HFFc6 (cell line): ENCODE measurements at regions not wholly inside any gene's neighbourhood (a gene's known extent, or its start where the extent isn't known, plus 50 kb on each side); places are given as distances from the start of the nearest gene placed in this dataset.

ENCODE experiments used
- DNase-seq: peaks from one replicate; pipeline ENCODE4 v3.0.0-alpha.2; 2018
- H3K27ac Mint-ChIP-seq: 2 replicates; pipeline ENCODE4 v1.8.0; 2020; ENCODE audit warnings: mild to moderate bottlenecking, mixed read lengths
- H3K27me3 Mint-ChIP-seq: 2 replicates; pipeline ENCODE4 v1.8.0; 2021; ENCODE audit warnings: mild to moderate bottlenecking, moderate library complexity, mixed read lengths; ENCODE audit not compliant: insufficient read depth
- H3K36me3 Mint-ChIP-seq: 2 replicates; pipeline ENCODE4 v1.8.0; 2021; ENCODE audit warnings: low read depth, mixed read lengths
- H3K4me1 Mint-ChIP-seq: 2 replicates; pipeline ENCODE4 v1.8.0; 2020; ENCODE audit warnings: low read depth, mixed read lengths
- H3K4me3 Mint-ChIP-seq: 2 replicates; pipeline ENCODE4 v1.8.0; 2020; ENCODE audit warnings: mild to moderate bottlenecking, moderate library complexity, mixed read lengths
- H3K9me3 Mint-ChIP-seq: 2 replicates; pipeline ENCODE4 v1.8.0; 2020; ENCODE audit warnings: mild to moderate bottlenecking, mixed read lengths
- TF ChIP-seq, protein P1 (sequence below): fragments of 200-600 bp; sonication (generic); IDR thresholded peaks from 2 replicates; pipeline ENCODE4 v1.5.0; 2021; ENCODE audit warnings: antibody characterized with exemption, mild to moderate bottlenecking

DNA sequence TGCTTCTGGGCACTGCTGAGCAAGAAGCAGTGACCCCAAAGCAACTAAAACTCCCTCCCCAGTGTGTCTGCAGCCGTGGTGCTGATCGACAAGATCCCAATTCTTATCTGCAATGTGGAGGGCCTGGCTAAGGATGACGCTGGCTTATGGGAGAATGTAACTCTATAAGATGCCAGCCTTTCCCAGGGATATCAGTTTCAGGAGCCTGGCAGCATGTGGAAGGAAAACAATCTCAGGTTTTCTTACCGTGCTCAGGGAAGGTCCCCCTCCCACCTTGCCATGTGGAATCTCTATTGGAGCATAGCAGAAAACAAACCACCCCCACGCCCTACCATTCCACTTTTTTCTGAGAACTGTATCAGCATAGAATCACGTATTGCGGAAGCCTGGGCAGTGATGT, 87.7 kb upstream of the PTPN3 start:
- no peak overlapping the region for H3K4me3 Mint-ChIP-seq
- H3K4me1 Mint-ChIP-seq = no peaks in the 10 kb centered on the region
- DNase-seq = no peak
- TF ChIP-seq, protein P1, sequence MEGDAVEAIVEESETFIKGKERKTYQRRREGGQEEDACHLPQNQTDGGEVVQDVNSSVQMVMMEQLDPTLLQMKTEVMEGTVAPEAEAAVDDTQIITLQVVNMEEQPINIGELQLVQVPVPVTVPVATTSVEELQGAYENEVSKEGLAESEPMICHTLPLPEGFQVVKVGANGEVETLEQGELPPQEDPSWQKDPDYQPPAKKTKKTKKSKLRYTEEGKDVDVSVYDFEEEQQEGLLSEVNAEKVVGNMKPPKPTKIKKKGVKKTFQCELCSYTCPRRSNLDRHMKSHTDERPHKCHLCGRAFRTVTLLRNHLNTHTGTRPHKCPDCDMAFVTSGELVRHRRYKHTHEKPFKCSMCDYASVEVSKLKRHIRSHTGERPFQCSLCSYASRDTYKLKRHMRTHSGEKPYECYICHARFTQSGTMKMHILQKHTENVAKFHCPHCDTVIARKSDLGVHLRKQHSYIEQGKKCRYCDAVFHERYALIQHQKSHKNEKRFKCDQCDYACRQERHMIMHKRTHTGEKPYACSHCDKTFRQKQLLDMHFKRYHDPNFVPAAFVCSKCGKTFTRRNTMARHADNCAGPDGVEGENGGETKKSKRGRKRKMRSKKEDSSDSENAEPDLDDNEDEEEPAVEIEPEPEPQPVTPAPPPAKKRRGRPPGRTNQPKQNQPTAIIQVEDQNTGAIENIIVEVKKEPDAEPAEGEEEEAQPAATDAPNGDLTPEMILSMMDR = no peak
- no peaks in the 10 kb centered on the region; the same call in 1 of the 2 replicates for H3K9me3 Mint-ChIP-seq
- peaks cover 4% of the 10 kb centered on the region for H3K27me3 Mint-ChIP-seq
- H3K27ac Mint-ChIP-seq = no peak overlapping the region
- H3K36me3 Mint-ChIP-seq = no peaks in the 10 kb centered on the region

DNA sequence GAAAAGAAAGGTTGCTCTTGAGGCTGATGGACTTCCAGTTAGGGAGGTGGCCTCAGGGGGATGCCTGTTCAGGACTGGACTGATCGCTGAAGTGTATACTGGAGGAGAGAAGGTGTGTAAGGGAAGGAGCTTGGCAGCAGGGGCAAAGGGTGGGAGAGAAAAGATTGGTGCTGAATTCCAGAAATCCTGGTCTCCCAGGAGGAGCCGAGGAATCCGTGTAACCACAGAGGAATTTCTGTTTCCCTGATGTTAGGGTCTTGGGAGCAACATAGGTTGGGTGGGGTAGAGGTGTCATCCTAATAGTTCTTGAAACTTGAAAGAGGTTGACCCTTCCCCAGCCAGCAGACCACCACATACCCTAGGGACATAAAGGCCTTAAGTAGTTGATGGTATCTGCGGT, 88.9 kb upstream of the PTPN3 start:
- H3K36me3 Mint-ChIP-seq = no peaks in the 10 kb centered on the region
- H3K9me3 Mint-ChIP-seq = no peaks in the 10 kb centered on the region; the same call in 1 of the 2 replicates
- H3K27me3 Mint-ChIP-seq = peaks cover 4% of the 10 kb centered on the region
- no peaks in the 10 kb centered on the region for H3K4me1 Mint-ChIP-seq
- H3K27ac Mint-ChIP-seq = no peak overlapping the region
- TF ChIP-seq, protein P1 = no peak
- H3K4me3 Mint-ChIP-seq = no peak overlapping the region
- no peak for DNase-seq

DNA sequence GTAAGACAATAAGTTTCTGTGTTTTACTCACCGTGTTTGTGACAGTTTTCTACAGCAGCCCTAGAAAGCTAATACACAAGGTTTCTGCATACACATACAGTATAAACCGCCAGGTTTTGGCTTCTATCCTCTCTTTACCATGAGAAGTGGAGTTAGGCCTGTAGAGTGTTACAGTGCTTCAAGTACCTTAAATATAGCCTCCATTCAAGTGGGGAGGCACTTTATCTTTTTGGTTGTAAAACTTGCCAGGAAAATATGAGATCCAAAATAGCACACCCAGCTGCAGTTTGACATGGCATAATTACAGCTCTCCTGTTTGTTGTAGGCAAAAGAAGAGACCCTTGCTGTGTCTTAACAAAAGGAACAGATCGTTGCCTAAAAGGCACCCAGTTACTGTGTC, 90.3 kb upstream of the PTPN3 start:
- H3K27me3 Mint-ChIP-seq = peaks cover 7% of the 10 kb centered on the region
- H3K27ac Mint-ChIP-seq = no peak overlapping the region
- no peak for DNase-seq
- H3K36me3 Mint-ChIP-seq = no peaks in the 10 kb centered on the region
- H3K9me3 Mint-ChIP-seq = no peaks in the 10 kb centered on the region; the same call in 1 of the 2 replicates
- no peaks in the 10 kb centered on the region for H3K4me1 Mint-ChIP-seq
- TF ChIP-seq, protein P1 = no peak
- H3K4me3 Mint-ChIP-seq = no peak overlapping the region

DNA sequence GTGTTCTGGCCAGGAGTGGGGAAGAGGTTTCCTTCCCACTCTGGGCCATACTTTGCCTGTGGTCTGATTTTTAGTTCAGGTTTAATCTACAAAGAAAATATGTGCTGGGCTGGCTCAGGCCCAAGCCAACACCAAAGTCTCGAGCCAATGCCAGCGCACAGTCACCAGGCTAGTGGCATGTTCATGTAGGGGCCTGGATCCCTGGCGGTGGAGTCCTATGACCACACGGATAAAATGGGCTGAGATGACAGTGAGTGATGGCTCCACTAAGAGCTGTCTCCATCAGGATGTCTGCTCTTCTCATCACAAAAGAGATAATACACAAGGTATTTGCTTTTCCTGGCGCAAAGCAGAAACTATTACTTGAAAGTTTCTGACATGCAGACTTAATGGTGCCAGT, 92.9 kb upstream of the PTPN3 start:
- Mint-ChIP-seq H3K36me3 (no peaks in the 10 kb centered on the region), H3K9me3 (no peaks in the 10 kb centered on the region; the same call in 1 of the 2 replicates), H3K27me3 (peaks cover 18% of the 10 kb centered on the region), H3K27ac (no peak overlapping the region), H3K4me3 (no peak overlapping the region), H3K4me1 (no peaks in the 10 kb centered on the region)
- no peak for DNase-seq
- TF ChIP-seq, protein P1 = no peak

DNA sequence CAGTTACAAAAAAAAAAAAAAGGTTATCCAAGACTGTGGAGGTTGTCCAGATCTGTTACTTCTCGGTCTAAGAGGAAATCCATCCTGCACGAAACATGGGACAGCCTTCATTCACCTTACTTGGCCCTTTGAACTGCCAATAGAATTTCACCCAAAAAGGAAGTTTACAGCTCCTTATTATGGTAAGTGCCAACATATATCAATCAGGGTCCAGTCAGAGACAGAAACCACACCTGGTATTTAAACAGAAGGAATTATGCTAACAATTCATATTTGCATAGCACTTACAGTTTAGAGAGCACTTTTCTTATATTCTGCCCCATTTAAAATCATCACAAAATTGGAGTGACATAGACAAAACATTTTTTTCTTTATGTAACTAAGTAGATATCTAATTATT, 93.6 kb upstream of the PTPN3 start:
- no peaks in the 10 kb centered on the region for H3K36me3 Mint-ChIP-seq
- TF ChIP-seq, protein P1 = no peak
- H3K4me3 Mint-ChIP-seq = no peak overlapping the region
- H3K9me3 Mint-ChIP-seq = no peaks in the 10 kb centered on the region; the same call in 1 of the 2 replicates
- peaks cover 18% of the 10 kb centered on the region for H3K27me3 Mint-ChIP-seq
- no peak for DNase-seq
- no peaks in the 10 kb centered on the region for H3K4me1 Mint-ChIP-seq
- no peak overlapping the region for H3K27ac Mint-ChIP-seq

DNA sequence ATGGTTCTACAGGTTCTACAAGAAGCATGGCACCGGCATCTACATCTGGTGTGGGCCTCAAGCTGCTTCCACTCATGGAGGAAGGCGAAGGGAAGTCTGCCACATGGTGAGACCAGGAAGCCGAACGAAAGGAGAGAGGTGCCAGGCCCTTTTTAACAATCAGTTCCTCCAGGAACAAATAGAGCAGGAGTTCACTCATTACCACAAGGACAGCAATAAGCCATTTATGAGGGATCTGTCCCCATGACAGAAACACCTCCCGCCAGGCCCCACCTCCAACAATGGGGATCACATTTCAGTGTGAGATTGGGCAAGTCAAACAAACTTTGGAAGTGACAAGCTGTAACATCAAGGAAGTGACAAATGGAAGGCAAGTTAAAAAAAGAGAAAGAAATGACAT, 95.5 kb upstream of the PTPN3 start:
- Mint-ChIP-seq H3K4me3 (no peak overlapping the region), H3K9me3 (no peaks in the 10 kb centered on the region; the same call in 1 of the 2 replicates), H3K27ac (no peak overlapping the region), H3K36me3 (no peaks in the 10 kb centered on the region), H3K4me1 (no peaks in the 10 kb centered on the region), H3K27me3 (peaks cover 18% of the 10 kb centered on the region)
- TF ChIP-seq, protein P1 = no peak
- DNase-seq = no peak
